GM23338 (cell line): ENCODE measurements at regions not wholly inside any gene's neighbourhood (a gene's known extent, or its start where the extent isn't known, plus 50 kb on each side); places are given as distances from the start of the nearest gene placed in this dataset.
A peak's percentile ranks its signal among the peaks of the same experiment; 100 is the strongest.

Experiments
- ATAC-seq: fragments of 200-7000 bp; cut with Tn5 transposase; 3 replicates; pipeline ENCODE4 v1.9.1; 2020
- DNase-seq: peaks from one replicate; pipeline ENCODE4 v3.0.0-alpha.2; 2015; ENCODE audit warnings: low spot score
- H2AFZ ChIP-seq: fragments of 200-600 bp; sonication (generic); 2 replicates; pipeline ENCODE4 v1.8.0; 2016; ENCODE audit warnings: antibody characterized with exemption, mild to moderate bottlenecking, moderate library complexity
- H3F3A ChIP-seq: fragments of 200-600 bp; sonication (generic); replicated peaks from 2 replicates; pipeline ENCODE4 v1.8.0; 2017; ENCODE audit warnings: antibody characterized with exemption, mixed run types, low read depth
- H3K27ac ChIP-seq: fragments of 200-600 bp; sonication (generic); 2 replicates; pipeline ENCODE4 v1.6.1; 2016; ENCODE audit warnings: low read depth
- H3K27me3 ChIP-seq: fragments of 200-600 bp; sonication (generic); 2 replicates; pipeline ENCODE4 v1.8.0; 2016; ENCODE audit warnings: mild to moderate bottlenecking, mixed run types, moderate library complexity; ENCODE audit not compliant: insufficient read depth
- H3K36me3 ChIP-seq: fragments of 200-600 bp; sonication (generic); 2 replicates; pipeline ENCODE4 v1.8.0; 2016; ENCODE audit warnings: mild to moderate bottlenecking; ENCODE audit not compliant: insufficient read depth
- H3K4me1 ChIP-seq: fragments of 200-600 bp; sonication (generic); 2 replicates; pipeline ENCODE4 v1.8.0; 2016; ENCODE audit warnings: mild to moderate bottlenecking, moderate library complexity; ENCODE audit not compliant: insufficient read depth
- H3K4me2 ChIP-seq: fragments of 200-600 bp; sonication (generic); 2 replicates; pipeline ENCODE4 v1.7.1; 2017; ENCODE audit warnings: mixed run types
- H3K4me3 ChIP-seq: fragments of 200-600 bp; sonication (generic); 2 replicates; pipeline ENCODE4 v1.6.1; 2016; ENCODE audit warnings: mixed run types
- H3K79me2 ChIP-seq: fragments of 200-600 bp; sonication (generic); replicated peaks from 2 replicates; pipeline ENCODE4 v1.8.0; 2017; ENCODE audit warnings: mild to moderate bottlenecking; ENCODE audit not compliant: insufficient read depth
- H3K9me2 ChIP-seq: fragments of 200-600 bp; sonication (generic); 2 replicates; pipeline ENCODE4 v1.8.0; 2017; ENCODE audit not compliant: insufficient read depth
- H4K20me1 ChIP-seq: fragments of 200-600 bp; sonication (generic); replicated peaks from 2 replicates; pipeline ENCODE4 v1.8.0; 2017; ENCODE audit warnings: mild to moderate bottlenecking; ENCODE audit not compliant: insufficient read depth
- H3K27ac Mint-ChIP-seq: 2 replicates; pipeline ENCODE4 v1.8.0; 2020; ENCODE audit warnings: inconsistent platforms, mild to moderate bottlenecking, moderate library complexity, mixed read lengths
- H3K27me3 Mint-ChIP-seq: 3 replicates; pipeline ENCODE4 v1.8.0; 2022; ENCODE audit warnings: low read depth, mild to moderate bottlenecking, moderate library complexity, mixed read lengths, inconsistent platforms; ENCODE audit not compliant: insufficient read depth, poor library complexity
- H3K36me3 Mint-ChIP-seq: 3 replicates; pipeline ENCODE4 v1.8.0; 2021; ENCODE audit warnings: low read depth, mild to moderate bottlenecking, inconsistent platforms, moderate library complexity, mixed read lengths
- H3K4me1 Mint-ChIP-seq: 3 replicates; pipeline ENCODE4 v1.8.0; 2020; ENCODE audit warnings: mild to moderate bottlenecking, inconsistent platforms, mixed read lengths
- H3K4me3 Mint-ChIP-seq: 3 replicates; pipeline ENCODE4 v1.8.0; 2021; ENCODE audit warnings: moderate library complexity, mild to moderate bottlenecking, inconsistent platforms, mixed read lengths
- H3K9me3 Mint-ChIP-seq: 3 replicates; pipeline ENCODE4 v1.8.0; 2020; ENCODE audit warnings: moderate library complexity, mild to moderate bottlenecking, inconsistent platforms, mixed read lengths
- CREB1 ChIP-seq: fragments of 250-450 bp; sonication (Bioruptor Pico); IDR thresholded peaks from 2 replicates; pipeline ENCODE4 v1.5.0; 2020; ENCODE audit warnings: low read depth, mild to moderate bottlenecking, moderate library complexity
- EZH2 ChIP-seq: fragments of 200-600 bp; sonication (generic); IDR thresholded peaks from one replicate; pipeline ENCODE4 v1.8.0; 2017; ENCODE audit warnings: antibody characterized with exemption, mild to moderate bottlenecking, low read depth; ENCODE audit not compliant: unreplicated experiment
- EZH2phosphoT487 ChIP-seq: fragments of 200-600 bp; sonication (generic); IDR thresholded peaks from one replicate; pipeline ENCODE4 v1.8.1; 2018; ENCODE audit warnings: antibody characterized with exemption; ENCODE audit not compliant: unreplicated experiment
- JUNB ChIP-seq: IDR thresholded peaks from one replicate; pipeline ENCODE4 v1.6.1; 2016; ENCODE audit warnings: antibody characterized with exemption; ENCODE audit not compliant: unreplicated experiment
- NANOG ChIP-seq: IDR thresholded peaks from 2 replicates; pipeline ENCODE4 v1.6.1; 2016; ENCODE audit warnings: antibody characterized with exemption, borderline replicate concordance
- POLR2AphosphoS5 ChIP-seq: IDR thresholded peaks from 2 replicates; pipeline ENCODE4 v1.6.1; 2016; ENCODE audit warnings: antibody characterized with exemption, low read depth
- STAT1 ChIP-seq: IDR thresholded peaks from one replicate; pipeline ENCODE4 v1.6.1; 2016; ENCODE audit warnings: antibody characterized with exemption; ENCODE audit not compliant: unreplicated experiment
- ZNF114 ChIP-seq: fragments of 250-450 bp; sonication (Bioruptor Pico); IDR thresholded peaks from 2 replicates; pipeline ENCODE4 v1.5.0; 2020; ENCODE audit warnings: mild to moderate bottlenecking, moderate library complexity
- ZNF331 ChIP-seq: fragments of 250-450 bp; sonication (Bioruptor Pico); IDR thresholded peaks from 2 replicates; pipeline ENCODE4 v1.5.0; 2020; ENCODE audit warnings: low read depth, mild to moderate bottlenecking, moderate library complexity
- TF ChIP-seq, protein P1 (sequence below): fragments of 250-450 bp; sonication (Bioruptor Pico); IDR thresholded peaks from 2 replicates; pipeline ENCODE4 v1.5.0; 2020; ENCODE audit warnings: mild to moderate bottlenecking, moderate library complexity
- TF ChIP-seq, protein P2 (sequence below): IDR thresholded peaks from 2 replicates; pipeline ENCODE4 v1.6.1; 2016; ENCODE audit warnings: antibody characterized with exemption
- TF ChIP-seq, protein P3 (sequence below): IDR thresholded peaks from one replicate; pipeline ENCODE4 v1.6.1; 2018; ENCODE audit warnings: antibody characterized with exemption; ENCODE audit not compliant: unreplicated experiment
- TF ChIP-seq, protein P4 (sequence below), 2 experiments: fragments of 200-600 bp in 1 of 2; sonication (generic) in 1 of 2; conservative IDR thresholded peaks; 2 replicates each; pipeline versions ENCODE4 v1.5.1 to v1.6.1; 2016 to 2017; ENCODE audit warnings: antibody characterized with exemption in 2 of 2, low read depth in 2 of 2, mild to moderate bottlenecking in 2 of 2, moderate library complexity in 1 of 2

DNA sequence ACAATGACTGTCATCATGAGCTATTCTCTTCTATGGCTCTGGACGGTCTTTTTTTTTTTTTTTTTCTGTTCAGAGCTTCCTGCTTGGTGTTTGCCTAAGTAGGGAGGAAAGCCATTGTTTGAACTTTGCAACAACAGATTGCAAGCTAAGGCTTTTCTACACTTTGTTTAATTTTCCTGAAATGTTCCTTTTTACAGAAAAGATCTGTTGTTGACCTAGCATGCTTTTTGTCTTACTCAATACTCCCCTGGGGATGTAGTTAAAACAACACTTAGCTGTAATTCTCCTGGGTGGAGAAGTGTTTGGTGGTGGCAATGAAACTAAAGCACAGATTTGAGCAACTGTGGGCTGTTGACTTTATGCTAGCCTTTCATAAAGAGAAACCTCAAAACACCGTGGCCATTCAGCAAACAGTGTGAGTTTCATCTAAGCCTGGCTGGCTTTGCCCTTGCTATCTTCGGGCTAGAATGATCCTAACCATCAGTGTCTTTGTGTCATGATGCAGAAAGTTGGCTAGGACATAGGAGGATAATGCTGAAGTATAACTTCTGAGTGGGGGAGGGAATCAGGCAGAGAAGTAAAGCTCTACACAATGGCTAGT lies 110.5 kb downstream of the ANXA3 start:
- peak; percentile 28; the same call in 1 of the 3 replicates for ATAC-seq
- Histone ChIP-seq H3K4me2 (peak overlapping the region; percentile 11; the same call in 1 of the 2 replicates), H3K4me1 (peaks cover 20% of the 10 kb centered on the region), H3K79me2 (no peaks in the 10 kb centered on the region), H2AFZ (peak overlapping the region; percentile 60; the same call in 1 of the 2 replicates), H3K27ac (no peak overlapping the region), H3F3A (no peaks in the 10 kb centered on the region), H4K20me1 (no peaks in the 10 kb centered on the region), H3K9me2 (no peaks in the 10 kb centered on the region), H3K36me3 (no peaks in the 10 kb centered on the region), H3K27me3 (no peaks in the 10 kb centered on the region), H3K4me3 (no peak overlapping the region)
- DNase-seq = peak; percentile 18
- TF ChIP-seq, protein P1, sequence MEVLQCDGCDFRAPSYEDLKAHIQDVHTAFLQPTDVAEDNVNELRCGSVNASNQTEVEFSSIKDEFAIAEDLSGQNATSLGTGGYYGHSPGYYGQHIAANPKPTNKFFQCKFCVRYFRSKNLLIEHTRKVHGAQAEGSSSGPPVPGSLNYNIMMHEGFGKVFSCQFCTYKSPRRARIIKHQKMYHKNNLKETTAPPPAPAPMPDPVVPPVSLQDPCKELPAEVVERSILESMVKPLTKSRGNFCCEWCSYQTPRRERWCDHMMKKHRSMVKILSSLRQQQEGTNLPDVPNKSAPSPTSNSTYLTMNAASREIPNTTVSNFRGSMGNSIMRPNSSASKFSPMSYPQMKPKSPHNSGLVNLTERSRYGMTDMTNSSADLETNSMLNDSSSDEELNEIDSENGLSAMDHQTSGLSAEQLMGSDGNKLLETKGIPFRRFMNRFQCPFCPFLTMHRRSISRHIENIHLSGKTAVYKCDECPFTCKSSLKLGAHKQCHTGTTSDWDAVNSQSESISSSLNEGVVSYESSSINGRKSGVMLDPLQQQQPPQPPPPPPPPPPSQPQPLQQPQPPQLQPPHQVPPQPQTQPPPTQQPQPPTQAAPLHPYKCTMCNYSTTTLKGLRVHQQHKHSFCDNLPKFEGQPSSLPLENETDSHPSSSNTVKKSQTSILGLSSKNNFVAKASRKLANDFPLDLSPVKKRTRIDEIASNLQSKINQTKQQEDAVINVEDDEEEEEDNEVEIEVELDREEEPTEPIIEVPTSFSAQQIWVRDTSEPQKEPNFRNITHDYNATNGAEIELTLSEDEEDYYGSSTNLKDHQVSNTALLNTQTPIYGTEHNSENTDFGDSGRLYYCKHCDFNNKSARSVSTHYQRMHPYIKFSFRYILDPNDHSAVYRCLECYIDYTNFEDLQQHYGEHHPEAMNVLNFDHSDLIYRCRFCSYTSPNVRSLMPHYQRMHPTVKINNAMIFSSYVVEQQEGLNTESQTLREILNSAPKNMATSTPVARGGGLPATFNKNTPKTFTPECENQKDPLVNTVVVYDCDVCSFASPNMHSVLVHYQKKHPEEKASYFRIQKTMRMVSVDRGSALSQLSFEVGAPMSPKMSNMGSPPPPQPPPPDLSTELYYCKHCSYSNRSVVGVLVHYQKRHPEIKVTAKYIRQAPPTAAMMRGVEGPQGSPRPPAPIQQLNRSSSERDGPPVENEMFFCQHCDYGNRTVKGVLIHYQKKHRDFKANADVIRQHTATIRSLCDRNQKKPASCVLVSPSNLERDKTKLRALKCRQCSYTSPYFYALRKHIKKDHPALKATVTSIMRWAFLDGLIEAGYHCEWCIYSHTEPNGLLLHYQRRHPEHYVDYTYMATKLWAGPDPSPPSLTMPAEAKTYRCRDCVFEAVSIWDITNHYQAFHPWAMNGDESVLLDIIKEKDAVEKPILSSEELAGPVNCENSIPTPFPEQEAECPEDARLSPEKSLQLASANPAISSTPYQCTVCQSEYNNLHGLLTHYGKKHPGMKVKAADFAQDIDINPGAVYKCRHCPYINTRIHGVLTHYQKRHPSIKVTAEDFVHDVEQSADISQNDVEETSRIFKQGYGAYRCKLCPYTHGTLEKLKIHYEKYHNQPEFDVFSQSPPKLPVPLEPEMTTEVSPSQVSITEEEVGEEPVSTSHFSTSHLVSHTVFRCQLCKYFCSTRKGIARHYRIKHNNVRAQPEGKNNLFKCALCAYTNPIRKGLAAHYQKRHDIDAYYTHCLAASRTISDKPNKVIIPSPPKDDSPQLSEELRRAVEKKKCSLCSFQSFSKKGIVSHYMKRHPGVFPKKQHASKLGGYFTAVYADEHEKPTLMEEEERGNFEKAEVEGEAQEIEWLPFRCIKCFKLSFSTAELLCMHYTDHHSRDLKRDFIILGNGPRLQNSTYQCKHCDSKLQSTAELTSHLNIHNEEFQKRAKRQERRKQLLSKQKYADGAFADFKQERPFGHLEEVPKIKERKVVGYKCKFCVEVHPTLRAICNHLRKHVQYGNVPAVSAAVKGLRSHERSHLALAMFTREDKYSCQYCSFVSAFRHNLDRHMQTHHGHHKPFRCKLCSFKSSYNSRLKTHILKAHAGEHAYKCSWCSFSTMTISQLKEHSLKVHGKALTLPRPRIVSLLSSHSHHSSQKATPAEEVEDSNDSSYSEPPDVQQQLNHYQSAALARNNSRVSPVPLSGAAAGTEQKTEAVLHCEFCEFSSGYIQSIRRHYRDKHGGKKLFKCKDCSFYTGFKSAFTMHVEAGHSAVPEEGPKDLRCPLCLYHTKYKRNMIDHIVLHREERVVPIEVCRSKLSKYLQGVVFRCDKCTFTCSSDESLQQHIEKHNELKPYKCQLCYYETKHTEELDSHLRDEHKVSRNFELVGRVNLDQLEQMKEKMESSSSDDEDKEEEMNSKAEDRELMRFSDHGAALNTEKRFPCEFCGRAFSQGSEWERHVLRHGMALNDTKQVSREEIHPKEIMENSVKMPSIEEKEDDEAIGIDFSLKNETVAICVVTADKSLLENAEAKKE (CRISPR knock-in tag) = no peak
- no peak for TF ChIP-seq ZNF331
- TF ChIP-seq, protein P2, sequence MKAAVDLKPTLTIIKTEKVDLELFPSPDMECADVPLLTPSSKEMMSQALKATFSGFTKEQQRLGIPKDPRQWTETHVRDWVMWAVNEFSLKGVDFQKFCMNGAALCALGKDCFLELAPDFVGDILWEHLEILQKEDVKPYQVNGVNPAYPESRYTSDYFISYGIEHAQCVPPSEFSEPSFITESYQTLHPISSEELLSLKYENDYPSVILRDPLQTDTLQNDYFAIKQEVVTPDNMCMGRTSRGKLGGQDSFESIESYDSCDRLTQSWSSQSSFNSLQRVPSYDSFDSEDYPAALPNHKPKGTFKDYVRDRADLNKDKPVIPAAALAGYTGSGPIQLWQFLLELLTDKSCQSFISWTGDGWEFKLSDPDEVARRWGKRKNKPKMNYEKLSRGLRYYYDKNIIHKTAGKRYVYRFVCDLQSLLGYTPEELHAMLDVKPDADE = no peak
- TF ChIP-seq ZNF114 (CRISPR knock-in tag) = no peak
- TF ChIP-seq JUNB = no peak
- no peak for TF ChIP-seq EZH2phosphoT487
- no peak for TF ChIP-seq STAT1
- no peak for TF ChIP-seq POLR2AphosphoS5
- TF ChIP-seq CREB1 (CRISPR knock-in tag) = no peak
- TF ChIP-seq, protein P3, sequence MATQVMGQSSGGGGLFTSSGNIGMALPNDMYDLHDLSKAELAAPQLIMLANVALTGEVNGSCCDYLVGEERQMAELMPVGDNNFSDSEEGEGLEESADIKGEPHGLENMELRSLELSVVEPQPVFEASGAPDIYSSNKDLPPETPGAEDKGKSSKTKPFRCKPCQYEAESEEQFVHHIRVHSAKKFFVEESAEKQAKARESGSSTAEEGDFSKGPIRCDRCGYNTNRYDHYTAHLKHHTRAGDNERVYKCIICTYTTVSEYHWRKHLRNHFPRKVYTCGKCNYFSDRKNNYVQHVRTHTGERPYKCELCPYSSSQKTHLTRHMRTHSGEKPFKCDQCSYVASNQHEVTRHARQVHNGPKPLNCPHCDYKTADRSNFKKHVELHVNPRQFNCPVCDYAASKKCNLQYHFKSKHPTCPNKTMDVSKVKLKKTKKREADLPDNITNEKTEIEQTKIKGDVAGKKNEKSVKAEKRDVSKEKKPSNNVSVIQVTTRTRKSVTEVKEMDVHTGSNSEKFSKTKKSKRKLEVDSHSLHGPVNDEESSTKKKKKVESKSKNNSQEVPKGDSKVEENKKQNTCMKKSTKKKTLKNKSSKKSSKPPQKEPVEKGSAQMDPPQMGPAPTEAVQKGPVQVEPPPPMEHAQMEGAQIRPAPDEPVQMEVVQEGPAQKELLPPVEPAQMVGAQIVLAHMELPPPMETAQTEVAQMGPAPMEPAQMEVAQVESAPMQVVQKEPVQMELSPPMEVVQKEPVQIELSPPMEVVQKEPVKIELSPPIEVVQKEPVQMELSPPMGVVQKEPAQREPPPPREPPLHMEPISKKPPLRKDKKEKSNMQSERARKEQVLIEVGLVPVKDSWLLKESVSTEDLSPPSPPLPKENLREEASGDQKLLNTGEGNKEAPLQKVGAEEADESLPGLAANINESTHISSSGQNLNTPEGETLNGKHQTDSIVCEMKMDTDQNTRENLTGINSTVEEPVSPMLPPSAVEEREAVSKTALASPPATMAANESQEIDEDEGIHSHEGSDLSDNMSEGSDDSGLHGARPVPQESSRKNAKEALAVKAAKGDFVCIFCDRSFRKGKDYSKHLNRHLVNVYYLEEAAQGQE = no peak
- no peak for TF ChIP-seq EZH2
- no peak for TF ChIP-seq NANOG
- TF ChIP-seq, protein P4, sequence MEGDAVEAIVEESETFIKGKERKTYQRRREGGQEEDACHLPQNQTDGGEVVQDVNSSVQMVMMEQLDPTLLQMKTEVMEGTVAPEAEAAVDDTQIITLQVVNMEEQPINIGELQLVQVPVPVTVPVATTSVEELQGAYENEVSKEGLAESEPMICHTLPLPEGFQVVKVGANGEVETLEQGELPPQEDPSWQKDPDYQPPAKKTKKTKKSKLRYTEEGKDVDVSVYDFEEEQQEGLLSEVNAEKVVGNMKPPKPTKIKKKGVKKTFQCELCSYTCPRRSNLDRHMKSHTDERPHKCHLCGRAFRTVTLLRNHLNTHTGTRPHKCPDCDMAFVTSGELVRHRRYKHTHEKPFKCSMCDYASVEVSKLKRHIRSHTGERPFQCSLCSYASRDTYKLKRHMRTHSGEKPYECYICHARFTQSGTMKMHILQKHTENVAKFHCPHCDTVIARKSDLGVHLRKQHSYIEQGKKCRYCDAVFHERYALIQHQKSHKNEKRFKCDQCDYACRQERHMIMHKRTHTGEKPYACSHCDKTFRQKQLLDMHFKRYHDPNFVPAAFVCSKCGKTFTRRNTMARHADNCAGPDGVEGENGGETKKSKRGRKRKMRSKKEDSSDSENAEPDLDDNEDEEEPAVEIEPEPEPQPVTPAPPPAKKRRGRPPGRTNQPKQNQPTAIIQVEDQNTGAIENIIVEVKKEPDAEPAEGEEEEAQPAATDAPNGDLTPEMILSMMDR (conservative IDR thresholded peaks at IDR 0.05; ENCODE audit: low read depth in 2 of 2) = no peak
- Mint-ChIP-seq H3K4me1 (peaks cover 26% of the 10 kb centered on the region), H3K9me3 (no peaks in the 10 kb centered on the region), H3K4me3 (no peak overlapping the region), H3K27me3 (no peaks in the 10 kb centered on the region), H3K27ac (peak overlapping the region; percentile 24; the same call in 1 of the 2 replicates), H3K36me3 (no peaks in the 10 kb centered on the region)
